GM18502 (cell line): ENCODE measurements at regions not wholly inside any gene's neighbourhood (a gene's known extent, or its start where the extent isn't known, plus 50 kb on each side); places are given as distances from the start of the nearest gene placed in this dataset.

Experiments used
- ATAC-seq: cut with Tn5 transposase; IDR thresholded peaks from one replicate; pipeline ENCODE4 v1.9.1; 2021; ENCODE audit warnings: mild to moderate bottlenecking; ENCODE audit not compliant: unreplicated experiment, poor library complexity

DNA sequence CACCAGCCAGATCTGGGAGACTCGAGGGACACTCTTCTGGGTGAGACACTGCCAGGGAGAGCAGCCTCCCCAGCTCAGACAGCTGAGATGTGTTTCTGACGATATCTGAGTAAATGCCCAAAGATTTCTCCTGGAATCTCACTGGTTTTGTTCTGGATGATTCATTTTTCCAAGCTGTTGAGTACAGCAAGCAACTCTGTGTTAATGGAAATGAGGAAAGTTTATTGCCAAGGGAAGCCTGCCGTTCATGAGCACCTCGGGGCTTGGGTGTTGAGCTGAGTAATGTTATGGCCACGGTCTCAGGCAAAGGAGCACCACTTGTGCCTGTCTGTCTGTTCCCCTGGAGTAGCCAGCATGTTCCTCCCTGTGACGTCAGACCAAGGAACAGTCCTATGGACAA lies 1132.4 kb downstream of the BRD1 start:
- ATAC-seq, result no peak

- ATAC-seq, result no peak
Observed at GRCh38 chr22:48694296-48694883, 1133.3 kb downstream of the BRD1 start.

DNA sequence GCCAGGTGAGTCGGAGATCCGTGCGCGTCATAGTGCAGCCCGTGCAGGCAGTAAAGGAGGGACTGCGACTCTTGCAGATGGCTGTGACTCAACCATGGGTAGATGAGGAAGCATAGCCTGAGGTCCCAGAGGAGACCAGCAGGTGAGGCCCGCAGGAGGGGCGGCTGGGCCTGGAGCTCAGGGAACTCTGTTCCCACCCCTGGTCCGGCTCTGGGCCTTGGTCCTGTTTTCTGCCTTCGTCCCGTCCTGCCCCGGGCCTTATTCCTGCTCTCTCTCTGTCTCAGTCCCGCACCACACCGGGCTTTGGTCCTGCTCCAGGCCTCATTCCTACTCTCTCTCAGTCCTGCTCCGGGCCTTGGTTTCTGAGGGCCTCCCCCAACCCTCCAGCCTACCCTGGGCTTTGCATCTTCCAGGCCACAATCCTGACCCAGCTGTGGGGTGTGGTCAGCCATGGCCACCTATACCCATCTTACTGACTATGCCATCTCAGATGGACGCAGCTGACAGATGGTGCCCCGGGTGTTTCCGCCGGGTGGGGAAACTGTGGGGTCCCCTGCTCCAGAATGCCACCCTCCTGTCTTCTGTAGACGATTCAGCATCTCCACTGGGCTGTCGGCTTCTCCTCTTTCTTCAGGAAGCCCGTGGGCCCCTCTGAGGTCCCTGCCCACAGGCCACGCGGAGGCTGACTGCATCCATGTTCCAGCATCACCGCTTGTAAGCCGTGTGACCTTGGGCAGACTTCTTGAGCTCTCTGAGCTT lies 1134.1 kb downstream of the BRD1 start:
- ATAC-seq, result no peak

DNA sequence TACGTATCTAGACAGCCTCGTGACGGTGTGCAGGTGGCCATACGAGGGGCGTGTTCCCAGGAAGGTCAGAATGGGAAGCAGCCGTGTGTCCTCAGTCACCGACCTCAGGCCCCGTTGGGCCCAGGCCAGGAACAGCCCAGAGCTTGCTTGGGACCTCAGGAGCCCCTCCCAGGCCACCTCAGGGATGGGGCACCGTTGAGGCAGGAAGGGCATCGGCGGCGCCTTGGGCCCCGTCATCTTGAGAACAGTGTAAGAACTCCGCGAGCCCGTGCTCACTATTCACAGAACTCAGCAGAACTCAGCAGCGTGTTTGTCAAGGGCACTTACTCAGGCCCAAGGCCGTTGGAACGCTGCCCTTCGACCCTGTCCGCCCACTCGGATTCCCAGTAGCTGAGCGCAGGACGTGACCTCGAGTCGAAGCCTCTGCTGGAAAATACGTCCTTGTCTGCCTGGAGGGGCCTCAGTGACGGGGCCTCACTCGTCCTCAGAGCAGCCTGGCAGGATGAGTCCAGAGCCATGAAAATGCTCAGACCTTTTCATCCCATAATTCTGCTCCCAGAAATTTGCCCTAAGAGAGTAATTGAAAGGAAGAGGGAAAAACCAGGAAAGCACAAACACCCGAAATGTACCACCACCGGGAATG lies 1134.8 kb downstream of the BRD1 start:
- ATAC-seq, result no peak

DNA sequence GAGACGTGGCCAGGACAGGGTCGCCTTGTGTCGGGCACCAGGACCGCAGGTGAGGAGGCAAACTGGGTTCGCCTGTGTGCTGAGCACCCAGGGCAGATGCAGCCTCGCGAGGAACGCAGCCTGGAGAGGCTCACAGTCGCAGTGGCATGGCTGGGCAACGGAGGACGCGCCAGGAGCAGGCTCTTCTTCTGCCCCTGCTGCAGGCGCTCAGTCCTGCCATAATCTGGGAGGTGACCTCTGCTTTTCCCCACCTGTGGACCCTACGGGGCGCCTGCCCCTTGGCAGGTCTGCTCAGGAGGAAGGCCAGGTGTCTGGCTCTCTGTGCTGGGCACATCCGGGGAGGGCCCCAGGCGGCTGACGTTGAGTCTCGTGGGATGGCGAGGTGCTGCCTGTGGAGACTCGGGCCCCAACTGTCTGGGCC lies 1136.2 kb downstream of the BRD1 start:
- ATAC-seq, result no peak

DNA sequence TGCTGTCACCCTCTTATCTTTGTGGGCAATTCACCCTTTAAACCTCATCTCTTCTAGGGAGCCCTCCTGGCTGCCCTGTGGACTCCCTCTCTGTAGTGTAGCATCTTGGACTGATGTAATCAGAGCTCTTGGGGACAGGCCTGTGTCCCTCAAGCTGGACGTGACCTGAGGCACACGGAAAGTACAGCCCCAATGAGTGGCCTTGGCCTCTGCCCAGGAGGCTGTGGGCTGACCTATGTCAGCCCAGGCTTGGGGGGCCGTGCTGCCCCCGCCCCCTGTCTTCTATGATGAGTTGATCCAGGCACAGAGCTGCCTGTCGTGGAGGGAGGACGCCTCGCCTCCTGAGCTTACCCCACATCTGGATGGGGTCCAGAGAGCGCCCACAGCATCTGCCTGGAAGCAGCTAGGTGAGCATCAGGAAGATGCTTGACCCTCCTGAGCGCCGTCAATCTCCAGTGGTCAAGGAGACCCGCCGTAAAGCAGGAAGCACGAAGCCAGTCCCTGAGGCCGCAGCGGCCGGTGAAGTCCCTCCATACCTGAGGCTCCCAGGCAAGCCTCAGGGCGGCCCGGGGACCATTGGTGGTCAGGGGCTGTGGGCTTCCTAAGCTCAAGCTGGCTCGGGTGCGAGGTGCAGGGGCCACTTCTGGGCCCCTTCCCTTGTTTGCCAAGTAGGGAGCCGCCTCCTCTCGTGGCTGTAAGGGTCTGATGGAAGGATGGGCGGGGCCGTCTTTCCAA lies 1136.9 kb downstream of the BRD1 start:
- no peak for ATAC-seq

- ATAC-seq, result no peak
Observed at GRCh38 chr22:48689206-48689605, 1138.5 kb downstream of the BRD1 start.

GRCh38 chr22:48688366-48688765 lies 1139.3 kb downstream of the BRD1 start:
- no peak for ATAC-seq

DNA sequence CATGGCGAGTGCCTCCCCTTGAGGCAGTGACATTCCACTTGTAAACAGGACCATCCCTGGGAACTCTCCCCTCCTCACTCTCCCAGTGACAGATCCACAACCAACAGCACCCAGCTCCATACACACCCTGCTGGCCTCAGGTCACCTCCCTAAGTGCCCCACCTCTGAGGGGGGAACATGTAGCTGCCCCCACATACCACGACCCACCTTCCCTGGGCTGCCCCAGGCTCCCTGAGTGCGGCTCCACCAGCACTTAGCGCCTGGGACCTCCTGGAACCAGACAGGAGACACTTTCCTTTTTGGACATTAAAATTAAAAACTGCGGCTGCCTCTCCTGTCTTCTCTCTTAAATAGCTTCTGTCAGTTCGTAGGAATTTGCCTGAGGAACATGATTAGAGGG lies 1140.1 kb downstream of the BRD1 start:
- no peak for ATAC-seq

GRCh38 chr22:48686694-48687302 lies 1140.9 kb downstream of the BRD1 start:
- no peak for ATAC-seq

GRCh38 chr22:48685767-48686166 lies 1141.9 kb downstream of the BRD1 start:
- ATAC-seq, result no peak

DNA sequence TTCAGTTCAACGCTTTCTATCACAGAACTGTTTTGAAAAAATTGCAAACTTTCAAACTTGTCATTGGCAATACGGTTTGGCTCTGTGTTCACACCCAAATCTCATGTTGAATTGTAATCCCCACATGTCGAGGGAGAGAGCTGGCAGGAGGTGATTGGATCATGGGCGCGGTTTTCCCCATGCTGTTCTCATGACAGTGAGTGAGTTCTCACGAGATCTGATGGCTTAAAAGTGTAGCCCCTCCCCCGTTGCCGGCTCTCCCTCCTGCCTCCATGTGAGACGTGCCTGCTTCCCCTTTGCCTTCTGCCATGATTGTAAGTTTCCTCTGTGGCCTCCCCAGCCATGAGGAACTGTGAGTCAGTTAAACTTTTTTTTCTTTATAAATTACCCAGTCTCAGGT lies 1144.0 kb downstream of the BRD1 start:
- no peak for ATAC-seq

GRCh38 chr22:48682504-48682903 lies 1145.2 kb downstream of the BRD1 start:
- no peak for ATAC-seq

- ATAC-seq, result no peak
Observed at GRCh38 chr22:48680601-48681000, 1147.1 kb downstream of the BRD1 start.

GRCh38 chr22:48679656-48680555 lies 1147.8 kb downstream of the BRD1 start:
- ATAC-seq, result no peak

DNA sequence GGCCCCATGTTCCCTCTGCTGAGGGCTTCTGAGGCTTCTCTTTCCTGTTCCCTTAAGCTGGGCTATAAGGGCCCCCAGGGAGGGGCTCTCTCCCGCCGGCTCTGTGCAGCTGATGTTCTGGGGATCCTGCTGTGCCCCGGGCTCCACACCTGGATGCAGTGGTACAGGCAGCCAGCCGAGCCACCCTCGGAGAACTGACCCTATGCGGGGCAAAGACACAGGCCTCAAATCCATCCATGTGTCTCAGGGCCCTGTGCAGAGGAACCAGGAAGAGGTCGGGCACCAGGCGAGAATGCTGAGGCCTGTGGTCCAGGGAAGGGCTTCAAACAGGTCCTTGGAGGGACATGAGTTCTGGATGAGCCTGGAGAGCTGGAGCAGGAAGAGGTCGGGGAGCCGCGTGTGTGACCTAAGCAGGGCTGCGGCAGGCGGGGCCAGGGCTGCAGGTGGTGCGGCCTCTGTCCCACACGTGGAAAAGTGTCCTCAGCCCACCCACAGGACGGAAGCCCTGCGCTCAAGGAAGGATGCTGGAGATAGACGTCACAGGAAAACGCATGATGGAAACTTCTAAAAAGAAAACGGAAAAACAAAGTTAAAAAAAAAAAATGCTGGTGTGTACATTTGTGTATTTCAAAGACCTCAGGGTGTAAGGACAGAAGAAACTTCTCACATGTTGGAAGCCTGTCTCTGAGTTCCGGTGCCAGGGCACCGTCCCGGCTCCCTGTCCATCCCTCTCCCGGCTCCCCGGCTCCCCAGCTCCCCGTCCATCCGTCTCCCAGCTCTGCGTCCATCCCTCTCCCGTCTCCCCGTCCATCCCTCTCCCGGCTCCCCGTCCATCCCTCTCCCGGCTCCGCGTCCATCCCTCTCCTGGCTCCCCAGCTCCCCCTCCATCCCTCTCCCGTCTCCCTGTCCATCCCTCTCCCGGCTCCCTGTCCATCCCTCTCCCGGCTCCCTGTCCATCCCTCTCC lies 1149.2 kb downstream of the BRD1 start:
- no peak for ATAC-seq

DNA sequence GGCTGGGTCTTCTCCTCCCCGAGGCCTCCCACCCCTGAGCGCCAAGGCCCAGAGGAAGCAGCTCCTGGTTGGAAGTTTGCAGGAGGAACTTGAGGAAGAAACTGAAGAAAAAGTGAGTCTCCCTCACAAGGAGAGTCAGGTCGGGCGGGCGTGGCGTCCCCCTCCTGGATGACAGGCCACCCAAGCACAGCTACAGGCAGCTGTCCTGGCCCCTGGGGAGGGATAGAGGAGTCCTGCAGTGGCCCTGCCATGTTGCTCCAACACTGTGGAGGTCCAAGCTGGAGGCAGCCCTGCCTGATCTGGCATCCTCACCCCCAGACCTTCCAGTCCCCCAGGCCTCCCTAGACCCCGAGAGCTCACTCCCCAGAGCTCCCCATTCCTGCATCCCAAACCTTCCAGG lies 1150.1 kb downstream of the BRD1 start:
- ATAC-seq, result no peak

DNA sequence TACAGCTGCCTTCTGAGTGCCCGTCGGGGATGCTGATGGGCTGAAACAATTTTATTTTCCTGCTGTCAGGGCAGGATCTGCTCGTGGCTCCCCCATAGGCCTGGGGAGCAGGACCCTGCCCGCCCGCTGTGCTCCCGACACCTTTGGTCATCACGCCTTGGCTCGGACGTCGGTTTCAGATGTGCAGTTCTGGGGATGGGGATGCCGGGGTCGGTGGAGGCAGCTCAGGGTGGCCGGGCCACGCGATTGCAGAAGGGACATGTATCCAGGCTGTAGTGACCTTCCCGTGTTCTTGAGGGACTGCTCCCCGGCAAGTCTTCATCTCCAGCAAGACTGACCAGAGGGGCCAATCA lies 1150.5 kb downstream of the BRD1 start:
- no peak for ATAC-seq
